HG02870 (cell line): ENCODE measurements at regions not wholly inside any gene's neighbourhood (a gene's known extent, or its start where the extent isn't known, plus 50 kb on each side); places are given as distances from the start of the nearest gene placed in this dataset.

Source experiments
- ATAC-seq: cut with Tn5 transposase; IDR thresholded peaks from one replicate; pipeline ENCODE4 v1.9.1; 2021; ENCODE audit warnings: mild to moderate bottlenecking, moderate library complexity; ENCODE audit not compliant: unreplicated experiment

DNA sequence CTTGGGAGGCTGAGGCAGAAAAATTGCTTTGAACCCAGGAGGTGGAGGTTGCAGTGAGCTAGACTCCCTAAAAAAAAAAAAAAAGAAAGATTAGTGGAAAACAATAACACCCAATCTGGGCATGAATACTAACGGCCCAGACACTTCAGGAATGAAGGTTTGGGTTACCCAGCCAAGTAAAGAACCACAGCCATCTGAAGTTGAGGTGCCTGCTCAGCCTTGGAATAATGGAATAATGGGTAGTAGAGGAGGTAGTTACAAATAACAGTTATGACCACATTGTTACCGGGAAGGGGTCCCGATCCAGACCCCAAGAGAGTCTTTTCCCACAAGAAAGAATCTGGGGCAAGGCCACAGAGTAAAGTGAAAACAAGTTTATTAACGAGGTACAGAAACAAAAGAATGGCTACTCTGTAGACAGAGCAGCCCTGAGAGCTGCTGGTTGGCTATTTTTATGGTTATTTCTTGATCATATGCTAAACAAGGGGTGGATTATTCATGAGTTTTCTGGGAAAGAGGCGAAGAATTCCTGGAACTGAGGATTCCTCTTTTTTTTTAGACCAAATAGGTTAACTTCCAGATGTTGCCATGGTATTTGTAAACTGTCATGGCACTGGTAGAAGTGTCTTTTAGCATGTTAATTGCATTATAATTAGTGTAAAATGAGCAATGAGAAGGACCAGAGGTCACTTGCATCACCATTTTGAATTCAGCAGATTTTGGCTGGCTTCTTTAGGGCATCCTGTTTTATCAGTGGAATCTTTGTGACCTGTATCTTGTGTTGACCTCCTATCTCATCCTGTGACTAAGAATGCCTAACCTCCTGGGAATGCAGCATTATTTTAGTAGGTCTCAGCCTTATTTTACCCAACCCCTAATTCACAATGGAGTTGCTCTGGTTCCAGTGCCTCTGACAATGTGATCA lies 96.2 kb upstream of the HAAO start:
- no peak for ATAC-seq

DNA sequence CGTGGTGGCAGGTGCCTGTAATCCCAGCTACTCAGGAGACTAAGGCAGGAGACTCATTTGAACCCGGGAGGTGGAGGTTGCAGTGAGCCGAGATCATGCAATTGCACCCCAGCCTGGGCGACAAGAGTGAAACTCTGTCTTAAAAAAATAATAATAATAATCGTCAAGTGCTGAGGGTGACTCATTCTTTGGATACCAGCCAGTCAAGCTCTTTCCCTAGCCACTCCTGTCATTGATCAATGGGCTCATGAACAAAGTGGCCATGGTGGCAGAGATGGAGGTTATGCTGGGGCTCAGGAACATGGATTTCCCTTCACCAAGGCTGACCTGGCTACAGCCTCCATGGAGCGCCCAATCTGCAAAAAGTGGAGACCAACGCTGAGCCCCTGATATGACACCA lies 94.5 kb upstream of the HAAO start:
- ATAC-seq = no peak

DNA sequence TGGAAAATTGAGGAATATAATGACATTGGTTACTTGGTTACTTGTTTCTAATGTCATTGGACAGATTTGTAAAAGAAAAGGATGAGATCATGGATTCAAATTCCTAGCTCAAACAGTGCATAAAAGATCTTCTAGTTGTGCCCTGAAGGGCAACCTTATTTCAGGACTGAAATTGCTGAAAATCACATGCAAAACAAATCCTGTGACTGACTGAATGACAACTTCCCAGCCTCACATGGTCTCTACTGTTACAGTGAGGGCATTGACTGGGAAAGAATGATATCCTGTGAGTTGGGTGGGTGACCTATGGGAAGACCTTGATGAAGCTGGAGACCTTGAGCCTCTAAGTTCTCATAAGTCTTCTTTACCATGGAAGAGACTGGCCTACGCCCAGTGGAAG lies 90.4 kb upstream of the HAAO start:
- ATAC-seq = no peak

DNA sequence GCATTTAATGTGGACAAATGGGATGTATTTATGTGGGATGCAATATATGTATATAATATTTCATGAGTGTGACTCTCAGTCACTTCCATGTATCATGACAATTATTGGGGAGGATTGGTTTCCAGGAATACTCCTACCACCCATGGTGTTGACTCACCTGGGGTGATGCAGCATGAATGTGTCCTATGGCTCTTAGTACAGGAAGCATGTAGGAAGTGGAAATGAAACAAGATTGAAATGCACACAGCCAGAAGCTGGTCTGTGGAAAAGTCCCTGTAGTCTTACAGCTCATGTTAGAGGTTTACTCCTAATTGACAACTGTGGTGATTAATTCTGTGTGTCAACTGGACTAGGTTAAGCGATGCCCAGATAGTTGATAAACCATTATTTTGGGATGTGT lies 89.3 kb upstream of the HAAO start:
- no peak for ATAC-seq

DNA sequence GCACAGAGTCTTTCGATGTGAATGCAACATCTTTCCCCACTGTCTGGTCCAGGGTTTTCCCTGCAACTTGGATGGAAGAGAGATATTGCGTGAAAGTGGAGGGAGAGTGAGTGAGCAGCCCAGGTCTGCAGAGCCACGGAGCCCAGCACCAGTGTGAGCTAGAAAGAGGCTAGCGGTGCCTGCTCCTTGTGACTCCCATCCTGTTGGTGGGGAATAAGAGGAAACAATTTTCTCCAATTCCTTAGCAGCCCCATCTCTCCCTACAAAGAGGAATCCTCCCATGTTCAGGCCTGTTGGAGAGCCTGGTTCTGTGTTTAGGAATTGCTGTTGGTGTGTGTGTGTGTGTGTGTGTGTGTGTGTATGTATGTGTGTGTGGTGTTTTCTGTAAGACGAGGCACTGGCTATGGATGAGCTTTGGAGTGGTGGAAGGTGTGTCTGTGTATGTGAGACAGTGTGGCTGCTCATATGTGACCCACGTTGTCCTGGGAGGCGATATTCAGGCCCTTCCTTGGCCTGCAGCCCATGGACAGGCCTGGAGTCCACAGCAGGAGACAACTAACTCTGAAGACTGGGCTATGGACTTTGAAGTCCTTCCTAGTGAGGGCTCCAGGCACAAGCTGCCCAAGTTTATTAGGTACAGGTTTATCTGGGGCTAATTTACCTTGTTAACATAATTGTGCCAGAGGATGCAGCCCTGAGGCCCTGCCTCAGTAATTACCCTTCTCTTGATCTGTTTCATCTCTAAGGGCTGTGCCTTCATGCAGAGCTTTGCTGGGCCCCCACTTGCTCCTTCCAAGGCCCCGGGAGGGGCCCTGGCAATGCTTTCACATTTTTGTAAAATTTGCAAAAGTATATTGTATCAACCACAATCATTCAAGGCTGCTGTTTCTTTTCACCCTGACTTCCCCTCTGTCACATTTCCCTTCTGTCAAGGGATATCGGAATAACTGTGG lies 88.6 kb upstream of the HAAO start:
- ATAC-seq = no peak

GRCh38 chr2:42879913-42880737 lies 87.7 kb upstream of the HAAO start:
- no peak for ATAC-seq

GRCh38 chr2:42879121-42879705 lies 86.8 kb upstream of the HAAO start:
- ATAC-seq = no peak

DNA sequence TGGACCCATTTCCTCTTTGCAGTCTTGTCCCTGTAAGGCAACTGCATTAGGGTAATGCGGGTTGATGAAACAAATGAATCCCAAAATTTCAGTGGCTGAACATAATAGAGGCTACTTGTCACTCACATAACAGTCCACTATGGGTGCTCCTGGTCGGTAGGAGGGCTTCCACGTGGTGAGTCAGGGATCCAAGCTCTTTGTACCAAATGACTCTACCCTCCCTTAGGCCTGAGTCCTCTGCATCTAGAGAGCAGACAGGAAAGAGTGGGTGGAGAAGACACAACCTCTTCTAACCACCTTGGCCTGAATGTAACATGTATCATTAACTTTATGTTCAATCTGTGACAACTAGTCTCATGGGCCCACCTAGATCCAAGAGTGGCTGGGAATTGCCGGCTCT lies 86.2 kb upstream of the HAAO start:
- no peak for ATAC-seq

- no peak for ATAC-seq
Measured at GRCh38 chr2:42877936-42878335, 85.6 kb upstream of the HAAO start.

- no peak for ATAC-seq
Measured at GRCh38 chr2:42877511-42877910, 85.1 kb upstream of the HAAO start.

GRCh38 chr2:42876326-42876751 lies 84.0 kb upstream of the HAAO start:
- no peak for ATAC-seq

- ATAC-seq = no peak
Measured at GRCh38 chr2:42875880-42876279, 83.5 kb upstream of the HAAO start.

DNA sequence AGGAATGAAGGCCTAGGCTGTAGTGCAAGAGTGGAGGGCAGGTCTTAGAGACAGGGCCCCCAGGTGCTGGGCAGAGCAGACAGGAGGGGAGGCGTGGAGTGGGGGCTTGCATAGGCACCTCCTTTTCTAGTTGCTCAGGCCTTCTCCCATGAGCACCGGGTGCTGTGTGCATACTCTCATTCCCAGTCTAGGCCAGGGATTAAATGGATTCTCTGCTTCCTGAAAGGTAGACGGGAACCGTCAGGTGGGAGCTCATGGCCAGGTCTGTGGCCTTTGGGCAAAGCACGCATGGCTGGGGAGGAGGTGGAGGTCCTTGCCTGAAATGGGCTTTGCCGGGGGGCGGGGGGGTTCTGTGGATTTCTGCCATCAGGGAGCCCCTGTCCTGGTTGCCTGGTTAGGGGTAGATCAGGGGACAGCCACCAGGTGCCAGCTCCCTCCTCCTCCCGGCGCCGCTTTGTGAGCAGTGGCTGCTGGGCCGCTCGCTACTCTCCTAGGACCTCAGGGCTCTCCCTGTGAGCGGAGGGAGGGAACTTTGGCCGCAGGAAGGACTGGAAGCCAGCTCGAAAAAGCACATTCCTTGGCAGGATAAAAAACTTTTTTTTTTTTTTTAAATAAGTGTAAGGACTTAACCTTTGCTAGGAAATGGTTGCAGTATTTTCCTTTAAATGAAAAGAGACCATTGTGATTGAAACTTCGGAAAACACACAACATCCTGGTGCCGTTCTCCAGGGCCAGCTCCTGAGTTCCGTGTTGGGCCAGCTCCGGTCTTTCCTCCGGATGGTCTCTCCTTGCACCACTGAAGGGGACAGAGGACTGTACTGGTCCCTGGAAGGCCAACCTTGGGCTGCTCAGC lies 82.8 kb upstream of the HAAO start:
- no peak for ATAC-seq

- ATAC-seq = no peak
Measured at GRCh38 chr2:42872721-42873120, 80.3 kb upstream of the HAAO start.

GRCh38 chr2:42871372-42871771 lies 79.0 kb upstream of the HAAO start:
- ATAC-seq = no peak

DNA sequence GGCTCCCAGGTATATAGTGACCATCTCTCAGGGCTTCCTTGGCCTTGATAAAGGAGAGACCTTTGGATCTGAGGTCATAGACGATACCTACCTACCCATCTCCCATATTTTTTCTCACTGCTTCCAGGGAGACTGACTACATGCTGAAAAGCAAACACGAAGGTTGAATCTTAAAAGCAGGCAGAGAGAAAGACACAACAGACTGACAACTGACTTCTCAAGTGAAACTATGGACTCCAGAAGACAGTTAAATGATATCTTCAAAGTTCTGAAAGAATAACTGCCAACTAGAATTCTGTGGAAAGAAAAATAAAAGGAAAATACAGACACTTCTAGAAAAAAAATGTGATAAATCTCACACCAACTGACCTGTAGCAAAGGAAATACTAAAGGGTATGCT lies 76.5 kb upstream of the HAAO start:
- ATAC-seq = no peak

GRCh38 chr2:42868096-42868495 lies 75.7 kb upstream of the HAAO start:
- ATAC-seq = no peak

- no peak for ATAC-seq
Measured at GRCh38 chr2:42867093-42868065, 75.0 kb upstream of the HAAO start.
